Sciatic nerve (tissue), 2 donors: ENCODE measurements at regions not wholly inside any gene's neighbourhood (a gene's known extent, or its start where the extent isn't known, plus 50 kb on each side); places are given as distances from the start of the nearest gene placed in this dataset.
A peak's percentile ranks its signal among the peaks of the same experiment; 100 is the strongest.
"Not testable (repeated sequence)": the region's sequence is repeated elsewhere in the genome, so short reads cannot be mapped to it uniquely, and the experiment has no call there.

ENCODE experiments used
- ATAC-seq: fragments of 200-7000 bp; cut with Tn5 transposase; one replicate; pipeline ENCODE4 v1.9.1; 2020; ENCODE audit warnings: mild to moderate bottlenecking, moderate library complexity
- DNase-seq: peaks from one replicate; pipeline ENCODE4 v3.0.0-alpha.2; 2020; ENCODE audit warnings: low spot score
- intact Hi-C: fragments of 100-400 bp; cut with DNase I; formaldehyde crosslinking; loops from one replicate; pipeline ENCODE4 v1.14.2; 2022
- donor health status: DM: no; HTN: no; CAD: no.
- donor health status: DM: no; HTN: no; CAD: no.

GRCh38 chr5:103397739-103398581, 139.4 kb downstream of the MACIR start:
- intact Hi-C loops, result no loop called here
- DNase-seq, result no peak

GRCh38 chr5:103394676-103395075, 136.1 kb downstream of the MACIR start:
- DNase-seq (no peak), ATAC-seq (no peak)
- intact Hi-C loops, result no loop called here

More at GRCh38 chr5:103397739-103398581, 139.4 kb downstream of the MACIR start:
- no peak for ATAC-seq

DNA sequence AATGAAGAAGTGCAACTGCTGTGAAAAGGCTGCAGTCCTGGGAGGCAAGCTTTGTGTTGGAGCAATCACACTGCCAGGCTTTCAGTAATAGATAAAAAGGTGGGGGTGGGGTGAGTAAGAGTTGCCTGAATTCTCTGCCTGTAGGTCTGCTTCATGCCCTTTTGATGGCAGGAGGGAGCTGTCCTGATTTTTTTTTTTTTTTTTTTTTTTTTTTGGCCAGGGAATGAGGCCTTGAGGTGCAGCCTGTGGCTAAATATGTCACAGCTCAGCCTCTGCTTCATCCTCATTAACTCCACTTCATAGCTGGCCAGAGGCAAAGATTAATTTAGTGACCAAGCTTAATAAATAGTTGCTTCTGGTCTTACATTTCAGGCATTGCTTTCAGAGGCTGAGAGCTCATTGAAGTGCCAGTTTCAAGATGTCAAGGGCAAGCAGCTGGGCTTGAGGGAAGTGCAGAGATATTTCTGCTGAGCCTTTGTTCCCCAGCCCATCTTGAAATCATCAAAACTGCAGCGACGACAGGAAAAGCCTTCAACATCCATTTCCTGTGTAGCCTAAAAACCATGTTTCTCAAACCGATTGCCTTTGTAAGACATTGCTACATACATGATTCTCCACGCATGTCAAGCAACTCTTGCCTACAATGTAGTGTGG, 134.7 kb downstream of the MACIR start:
- intact Hi-C loops, result no loop called here
- no peak for DNase-seq
- ATAC-seq, result peak; percentile 72

DNA sequence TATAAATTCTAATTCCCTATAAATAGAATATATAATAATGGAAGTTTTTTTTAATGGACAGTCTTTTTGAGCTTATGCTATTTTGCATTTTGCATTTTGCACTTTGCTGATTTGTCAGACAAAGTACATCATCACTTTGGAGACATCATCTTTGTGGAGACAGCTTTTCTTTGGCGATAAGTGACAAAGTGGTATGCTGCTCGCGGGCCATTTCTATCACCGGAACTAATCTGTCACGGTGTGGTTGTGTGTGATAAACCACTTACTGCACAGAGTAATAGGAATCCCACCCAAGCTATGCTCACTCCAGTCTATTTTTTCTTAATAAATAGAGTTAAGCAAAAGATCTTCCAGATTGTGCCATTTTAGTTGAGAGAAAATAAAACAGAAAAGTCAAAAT, 133.1 kb downstream of the MACIR start:
- no peak for DNase-seq
- intact Hi-C loops, result no loop called here
- no peak for ATAC-seq

DNA sequence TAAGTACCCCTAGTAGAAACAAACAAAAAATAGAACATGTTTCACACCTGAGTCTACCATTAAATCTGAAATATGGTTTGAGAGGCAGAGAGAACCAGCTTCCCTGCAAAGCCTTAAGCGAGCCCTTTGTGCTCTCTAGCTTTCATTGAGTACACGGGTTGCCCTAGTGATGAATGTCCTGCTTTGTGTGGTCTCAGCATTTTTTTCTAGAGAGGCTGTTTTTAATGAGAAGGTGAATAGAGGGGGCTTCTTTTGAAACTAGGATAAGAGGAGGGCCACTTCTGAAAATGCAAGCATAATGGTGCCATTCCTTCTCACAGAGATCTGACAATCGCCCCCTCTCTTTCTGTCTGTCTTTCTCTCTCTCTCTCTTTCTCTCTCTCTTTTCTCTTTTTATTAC, 131.3 kb downstream of the MACIR start:
- DNase-seq (no peak), ATAC-seq (no peak)
- intact Hi-C loops, result no loop called here

DNA sequence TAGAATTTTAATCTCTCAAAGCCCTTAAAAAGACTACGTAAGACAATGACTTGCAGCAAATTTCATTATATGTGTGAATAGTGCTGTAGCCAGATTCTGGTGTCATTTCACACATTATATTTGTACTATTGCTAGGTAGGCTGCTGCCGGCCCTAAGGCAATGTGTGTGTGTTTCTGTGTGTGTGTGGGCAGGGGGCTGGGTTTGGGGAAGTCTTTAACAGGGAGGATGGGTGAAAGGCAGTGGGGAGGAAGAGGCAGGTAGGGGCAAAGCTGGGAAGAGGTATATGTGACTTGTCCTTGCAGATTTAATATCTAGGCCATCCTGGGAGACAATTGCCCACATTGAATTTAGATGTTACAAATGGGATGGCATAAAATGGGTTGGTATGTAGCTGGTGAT, 130.8 kb downstream of the MACIR start:
- intact Hi-C loops, result no loop called here
- no peak for DNase-seq
- no peak for ATAC-seq

DNA sequence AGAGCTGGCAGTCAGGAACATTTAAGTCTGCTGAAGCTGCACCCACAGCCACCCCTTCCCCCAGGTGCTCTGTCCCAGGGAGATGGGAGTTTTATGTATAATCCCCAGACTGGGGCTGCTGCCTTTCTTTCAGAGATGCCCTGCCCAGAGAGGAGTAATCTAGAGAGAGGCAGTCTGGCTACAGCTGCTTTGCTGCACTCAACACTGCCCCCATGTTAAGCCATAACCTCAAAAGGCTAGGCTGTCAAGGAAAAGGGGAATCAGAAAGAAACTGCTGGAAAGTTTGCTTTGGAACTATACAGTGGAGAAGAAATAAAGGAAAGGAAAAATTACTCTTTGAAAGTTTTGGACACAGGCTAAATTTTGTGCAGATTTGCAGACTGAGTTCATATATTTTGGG, 127.2 kb downstream of the MACIR start:
- DNase-seq (no peak), ATAC-seq (no peak)
- intact Hi-C loops, result no loop called here

GRCh38 chr5:103377638-103378037, 119.1 kb downstream of the MACIR start:
- intact Hi-C loops, DNase-seq, ATAC-seq: not testable (repeated sequence)

DNA sequence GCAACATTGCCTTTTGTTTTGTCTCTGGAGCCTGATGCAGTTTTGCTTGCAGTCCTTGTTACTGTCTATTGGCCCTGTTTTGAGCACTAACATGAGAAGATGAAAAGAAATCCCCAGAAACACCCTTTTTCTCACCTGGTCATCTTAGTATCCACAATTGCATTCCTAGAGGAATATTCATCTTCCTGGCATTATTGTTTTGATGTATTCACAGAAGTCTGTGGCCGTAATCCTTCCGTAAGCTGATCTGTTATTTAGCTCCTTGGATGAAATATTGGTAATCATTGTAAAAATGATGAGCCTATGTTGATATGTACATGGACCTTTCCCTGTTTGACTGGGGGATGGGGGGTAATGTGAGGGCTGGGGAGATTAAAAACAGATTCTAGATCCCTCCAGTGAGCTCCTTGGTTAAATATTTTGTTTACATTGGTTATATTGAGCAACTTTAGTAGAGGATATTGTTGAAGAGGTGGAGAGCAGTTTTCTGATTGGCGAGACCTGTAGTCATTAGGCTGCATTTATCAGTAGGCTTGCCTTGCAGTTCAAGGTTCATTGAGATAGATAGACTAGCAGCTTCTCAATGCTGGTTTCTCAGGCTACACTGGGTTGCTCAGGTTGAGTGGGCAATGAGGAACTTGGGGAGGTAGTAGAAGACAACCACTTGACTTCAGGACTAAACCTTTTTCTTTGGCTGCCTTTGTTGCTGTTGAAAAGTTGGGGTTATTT, 117.5 kb downstream of the MACIR start:
- ATAC-seq, result no peak
- intact Hi-C loops, result no loop called here

GRCh38 chr5:103375350-103375749, 116.8 kb downstream of the MACIR start:
- DNase-seq (no peak), ATAC-seq (no peak)
- intact Hi-C loops, result no loop called here

More for the DNA sequence above, 117.5 kb downstream of the MACIR start:
- no peak for DNase-seq

- DNase-seq (no peak), ATAC-seq (no peak)
- intact Hi-C loops, result no loop called here
Measured at GRCh38 chr5:103374473-103374963, 116.0 kb downstream of the MACIR start.

- DNase-seq (no peak), ATAC-seq (no peak)
- intact Hi-C loops, result no loop called here
Measured at GRCh38 chr5:103373597-103374472, 115.3 kb downstream of the MACIR start.

GRCh38 chr5:103371046-103371607, 112.6 kb downstream of the MACIR start:
- ATAC-seq (peak; percentile 26), DNase-seq (no peak)
- intact Hi-C loops, result no loop called here

GRCh38 chr5:103369125-103370120, 110.9 kb downstream of the MACIR start:
- intact Hi-C loops, result no loop called here
- ATAC-seq (no peak), DNase-seq (no peak)

GRCh38 chr5:103367702-103368101, 109.1 kb downstream of the MACIR start:
- no peak for ATAC-seq
- no peak for DNase-seq
- intact Hi-C loops, result no loop called here

DNA sequence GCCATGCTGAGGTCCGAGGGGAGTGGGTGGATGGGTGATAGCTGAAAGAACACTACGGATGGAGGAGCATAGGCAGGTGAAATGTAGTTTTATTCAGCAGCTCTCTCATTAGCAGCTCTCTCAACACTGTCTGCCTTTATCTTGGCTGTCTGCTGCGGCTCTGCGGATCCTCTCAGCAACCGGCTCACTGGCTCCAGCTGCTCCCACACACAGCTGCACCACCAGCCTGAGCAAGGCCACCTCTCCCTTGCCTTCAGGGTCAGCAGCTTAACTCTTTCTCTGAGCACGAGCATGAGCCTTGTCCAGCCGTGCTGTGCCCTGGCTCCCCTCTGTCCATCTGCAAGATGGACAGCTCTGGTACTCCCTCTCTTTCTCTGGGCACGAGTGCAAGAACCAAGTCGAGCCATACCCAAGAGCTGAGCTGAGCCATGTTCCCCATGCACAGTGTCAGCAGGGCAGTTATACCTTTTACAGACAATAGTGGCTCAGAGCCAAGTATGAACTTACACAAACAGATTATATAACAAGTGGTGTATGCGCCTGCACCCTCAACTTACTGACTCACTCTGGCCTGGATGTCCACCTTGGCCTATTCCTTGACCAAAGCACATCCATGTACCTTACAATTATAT, 108.5 kb downstream of the MACIR start:
- intact Hi-C loops, result no loop called here
- ATAC-seq, result no peak
- DNase-seq, result no peak

- intact Hi-C loops, result no loop called here
- no peak for DNase-seq
Measured at GRCh38 chr5:103364074-103364473, 105.5 kb downstream of the MACIR start.

More at GRCh38 chr5:103364074-103364473, 105.5 kb downstream of the MACIR start:
- ATAC-seq, result no peak
